ENCODE measurements at regions not wholly inside any gene's neighbourhood (a gene's known extent, or its start where the extent isn't known, plus 50 kb on each side); places are given as distances from the start of the nearest gene placed in this dataset.

- Histone ChIP-seq H4K91ac (ENCODE audit: low read depth, low read length) (no peak overlapping the region), H3K27ac (ENCODE audit: low read depth, low read length) (no peak overlapping the region), H2BK5ac (ENCODE audit: low read depth, low read length, poor library complexity) (no peak overlapping the region), H3K23ac (ENCODE audit: low read length) (no peak overlapping the region), H3K18ac (ENCODE audit: low read length) (no peak overlapping the region), H3K14ac (ENCODE audit: low read length) (no peak overlapping the region), H3K79me1 (ENCODE audit: low read length) (no peaks in the 10 kb centered on the region), H2BK12ac (ENCODE audit: low read length) (no peak overlapping the region), H3K4me1 (ENCODE audit: control insufficient read depth in 1 of 2, insufficient read depth in 2 of 2, low read length in 2 of 2) (no peaks in the 10 kb centered on the region), H3K4me2 (ENCODE audit: low read length) (no peak overlapping the region), H4K12ac (ENCODE audit: low read depth, low read length) (no peak overlapping the region), H3K79me2 (ENCODE audit: control insufficient read depth, insufficient read depth, low read length, poor library complexity) (no peaks in the 10 kb centered on the region), H2BK120ac (ENCODE audit: insufficient read depth, low read length, poor library complexity) (no peak overlapping the region), H3K9me3 (ENCODE audit: insufficient read depth, low read depth, low read length) (no peaks in the 10 kb centered on the region), H2AK5ac (ENCODE audit: low read length) (no peak overlapping the region), H3K9ac (ENCODE audit: low read length) (no peak overlapping the region), H4K8ac (ENCODE audit: low read depth, low read length) (no peak overlapping the region), H3K4me3 (ENCODE audit: low read depth, low read length) (no peak overlapping the region), H3K36me3 (ENCODE audit: control insufficient read depth in 1 of 2, insufficient read depth in 2 of 2, low read length in 2 of 2) (no peaks in the 10 kb centered on the region), H2AFZ (ENCODE audit: insufficient read depth, low read length, poor library complexity) (no peak overlapping the region), H3K4ac (ENCODE audit: low read depth, low read length) (no peak overlapping the region), H3K27me3 (ENCODE audit: insufficient read depth, low read length) (no peaks in the 10 kb centered on the region)
- WGBS (ENCODE audit: extremely low coverage, insufficient coverage, insufficient read length): no CpG with 5 or more reads among the region's 13 CpGs
- no peak for DNase-seq
Measured at GRCh38 chr9:134967547-134967930, 49.8 kb upstream of the FCN1 start.

- H3K14ac ChIP-seq (ENCODE audit: low read length): no peak overlapping the region
- no peak overlapping the region for H3K4ac ChIP-seq (ENCODE audit: low read depth, low read length)
- H3K23ac ChIP-seq (ENCODE audit: low read length): no peak overlapping the region
- H3K36me3 ChIP-seq (ENCODE audit: control insufficient read depth in 1 of 2, insufficient read depth in 2 of 2, low read length in 2 of 2): no peaks in the 10 kb centered on the region
- H2BK12ac ChIP-seq (ENCODE audit: low read length): no peak overlapping the region
- no peak overlapping the region for H3K18ac ChIP-seq (ENCODE audit: low read length)
- no peak overlapping the region for H2BK120ac ChIP-seq (ENCODE audit: insufficient read depth, low read length, poor library complexity)
- H3K27me3 ChIP-seq (ENCODE audit: insufficient read depth, low read length): no peaks in the 10 kb centered on the region
- no peaks in the 10 kb centered on the region for H3K79me1 ChIP-seq (ENCODE audit: low read length)
- H3K9ac ChIP-seq (ENCODE audit: low read length): no peak overlapping the region
- H3K9me3 ChIP-seq (ENCODE audit: insufficient read depth, low read depth, low read length): no peaks in the 10 kb centered on the region
- H2AK5ac ChIP-seq (ENCODE audit: low read length): no peak overlapping the region
- no peaks in the 10 kb centered on the region for H3K4me1 ChIP-seq (ENCODE audit: control insufficient read depth in 1 of 2, insufficient read depth in 2 of 2, low read length in 2 of 2)
- WGBS (ENCODE audit: extremely low coverage, insufficient coverage, insufficient read length): no CpG with 5 or more reads among the region's 18 CpGs
- no peaks in the 10 kb centered on the region for H3K79me2 ChIP-seq (ENCODE audit: control insufficient read depth, insufficient read depth, low read length, poor library complexity)
- H3K4me3 ChIP-seq (ENCODE audit: low read depth, low read length): no peak overlapping the region
- no peak for DNase-seq
- H2AFZ ChIP-seq (ENCODE audit: insufficient read depth, low read length, poor library complexity): no peak overlapping the region
- H3K4me2 ChIP-seq (ENCODE audit: low read length): no peak overlapping the region
- H4K12ac ChIP-seq (ENCODE audit: low read depth, low read length): no peak overlapping the region
- H3K27ac ChIP-seq (ENCODE audit: low read depth, low read length): no peak overlapping the region
- H4K8ac ChIP-seq (ENCODE audit: low read depth, low read length): no peak overlapping the region
- H2BK5ac ChIP-seq (ENCODE audit: low read depth, low read length, poor library complexity): no peak overlapping the region
- H4K91ac ChIP-seq (ENCODE audit: low read depth, low read length): no peak overlapping the region
Measured at GRCh38 chr9:134968011-134968822, 50.5 kb upstream of the FCN1 start.

- Histone ChIP-seq H3K27me3 (ENCODE audit: insufficient read depth, low read length) (no peaks in the 10 kb centered on the region), H3K4me1 (ENCODE audit: control insufficient read depth in 1 of 2, insufficient read depth in 2 of 2, low read length in 2 of 2) (no peaks in the 10 kb centered on the region), H2AK5ac (ENCODE audit: low read length) (no peak overlapping the region), H2AFZ (ENCODE audit: insufficient read depth, low read length, poor library complexity) (no peak overlapping the region), H4K12ac (ENCODE audit: low read depth, low read length) (no peak overlapping the region), H3K14ac (ENCODE audit: low read length) (no peak overlapping the region), H4K8ac (ENCODE audit: low read depth, low read length) (no peak overlapping the region), H2BK5ac (ENCODE audit: low read depth, low read length, poor library complexity) (no peak overlapping the region), H3K79me1 (ENCODE audit: low read length) (no peaks in the 10 kb centered on the region), H4K91ac (ENCODE audit: low read depth, low read length) (no peak overlapping the region), H3K23ac (ENCODE audit: low read length) (no peak overlapping the region), H3K4me3 (ENCODE audit: low read depth, low read length) (no peak overlapping the region), H3K18ac (ENCODE audit: low read length) (no peak overlapping the region), H3K27ac (ENCODE audit: low read depth, low read length) (no peak overlapping the region), H2BK12ac (ENCODE audit: low read length) (no peak overlapping the region), H2BK120ac (ENCODE audit: insufficient read depth, low read length, poor library complexity) (no peak overlapping the region), H3K9ac (ENCODE audit: low read length) (no peak overlapping the region), H3K36me3 (ENCODE audit: control insufficient read depth in 1 of 2, insufficient read depth in 2 of 2, low read length in 2 of 2) (no peaks in the 10 kb centered on the region), H3K4ac (ENCODE audit: low read depth, low read length) (no peak overlapping the region), H3K4me2 (ENCODE audit: low read length) (no peak overlapping the region), H3K9me3 (ENCODE audit: insufficient read depth, low read depth, low read length) (no peaks in the 10 kb centered on the region), H3K79me2 (ENCODE audit: control insufficient read depth, insufficient read depth, low read length, poor library complexity) (no peaks in the 10 kb centered on the region)
- DNase-seq: no peak
- WGBS (ENCODE audit: extremely low coverage, insufficient coverage, insufficient read length): no CpG with 5 or more reads among the region's 3 CpGs
Measured at GRCh38 chr9:134968823-134969090, 51.0 kb upstream of the FCN1 start.

GRCh38 chr9:134969156-134970045 lies 51.7 kb upstream of the FCN1 start:
- Histone ChIP-seq H3K23ac (ENCODE audit: low read length) (no peak overlapping the region), H3K4ac (ENCODE audit: low read depth, low read length) (no peak overlapping the region), H2BK12ac (ENCODE audit: low read length) (no peak overlapping the region), H3K79me1 (ENCODE audit: low read length) (no peaks in the 10 kb centered on the region), H3K4me3 (ENCODE audit: low read depth, low read length) (no peak overlapping the region), H3K27ac (ENCODE audit: low read depth, low read length) (no peak overlapping the region), H3K4me1 (ENCODE audit: control insufficient read depth in 1 of 2, insufficient read depth in 2 of 2, low read length in 2 of 2) (no peaks in the 10 kb centered on the region), H3K9ac (ENCODE audit: low read length) (no peak overlapping the region), H2AK5ac (ENCODE audit: low read length) (no peak overlapping the region), H4K12ac (ENCODE audit: low read depth, low read length) (no peak overlapping the region), H3K36me3 (ENCODE audit: control insufficient read depth in 1 of 2, insufficient read depth in 2 of 2, low read length in 2 of 2) (no peaks in the 10 kb centered on the region), H3K14ac (ENCODE audit: low read length) (no peak overlapping the region), H2BK120ac (ENCODE audit: insufficient read depth, low read length, poor library complexity) (no peak overlapping the region), H3K27me3 (ENCODE audit: insufficient read depth, low read length) (no peaks in the 10 kb centered on the region), H3K4me2 (ENCODE audit: low read length) (no peak overlapping the region), H4K91ac (ENCODE audit: low read depth, low read length) (no peak overlapping the region), H2AFZ (ENCODE audit: insufficient read depth, low read length, poor library complexity) (no peak overlapping the region), H3K18ac (ENCODE audit: low read length) (no peak overlapping the region), H2BK5ac (ENCODE audit: low read depth, low read length, poor library complexity) (no peak overlapping the region), H3K9me3 (ENCODE audit: insufficient read depth, low read depth, low read length) (no peaks in the 10 kb centered on the region), H3K79me2 (ENCODE audit: control insufficient read depth, insufficient read depth, low read length, poor library complexity) (no peaks in the 10 kb centered on the region), H4K8ac (ENCODE audit: low read depth, low read length) (no peak overlapping the region)
- no peak for DNase-seq
- whole genome bisulfite sequencing (ENCODE audit: extremely low coverage, insufficient coverage, insufficient read length): no CpG with 5 or more reads among the region's 15 CpGs

All from trophoblast cell (in vitro differentiated cells and primary cell).